GM23248 (cell line): ENCODE measurements at regions not wholly inside any gene's neighbourhood (a gene's known extent, or its start where the extent isn't known, plus 50 kb on each side); places are given as distances from the start of the nearest gene placed in this dataset.
"Not testable (repeated sequence)": the region's sequence is repeated elsewhere in the genome, so short reads cannot be mapped to it uniquely, and the experiment has no call there.

Experiments
- DNase-seq: peaks from one replicate; pipeline ENCODE4 v3.0.0-alpha.2; 2015
- H2AFZ ChIP-seq: fragments of 200-600 bp; sonication (generic); 2 replicates; pipeline ENCODE4 v1.6.1; 2016; ENCODE audit warnings: antibody characterized with exemption
- H3F3A ChIP-seq: fragments of 200-600 bp; sonication (generic); 2 replicates; pipeline ENCODE4 v1.6.1; 2016; ENCODE audit warnings: mild to moderate bottlenecking, antibody characterized with exemption, mixed run types; ENCODE audit not compliant: insufficient read depth
- H3K27ac ChIP-seq: fragments of 200-600 bp; sonication (generic); 2 replicates; pipeline ENCODE4 v1.5.1; 2016; ENCODE audit warnings: mild to moderate bottlenecking
- H3K27me3 ChIP-seq: fragments of 200-600 bp; sonication (generic); replicated peaks from 2 replicates; pipeline ENCODE4 v1.6.1; 2016; ENCODE audit warnings: mild to moderate bottlenecking; ENCODE audit not compliant: insufficient read depth
- H3K36me3 ChIP-seq: fragments of 200-600 bp; sonication (generic); 2 replicates; pipeline ENCODE4 v1.6.1; 2016; ENCODE audit warnings: low read depth, mild to moderate bottlenecking
- H3K4me1 ChIP-seq: fragments of 200-600 bp; sonication (generic); 2 replicates; pipeline ENCODE4 v1.6.1; 2016; ENCODE audit warnings: mild to moderate bottlenecking; ENCODE audit not compliant: insufficient read depth
- H3K4me2 ChIP-seq: fragments of 200-600 bp; sonication (generic); one replicate; pipeline ENCODE4 v1.6.1; 2016; ENCODE audit warnings: mild to moderate bottlenecking; ENCODE audit not compliant: unreplicated experiment
- H3K4me3 ChIP-seq: fragments of 200-600 bp; sonication (generic); 2 replicates; pipeline ENCODE4 v1.5.1; 2016; ENCODE audit warnings: mild to moderate bottlenecking
- H3K79me2 ChIP-seq: fragments of 200-600 bp; sonication (generic); 2 replicates; pipeline ENCODE4 v1.6.1; 2016; ENCODE audit warnings: mild to moderate bottlenecking; ENCODE audit not compliant: insufficient read depth
- H3K9ac ChIP-seq: fragments of 200-600 bp; sonication (generic); 2 replicates; pipeline ENCODE4 v1.6.1; 2016; ENCODE audit warnings: mild to moderate bottlenecking
- H3K9me2 ChIP-seq: fragments of 200-600 bp; sonication (generic); 2 replicates; pipeline ENCODE4 v1.6.1; 2016; ENCODE audit warnings: mixed run types, mild to moderate bottlenecking, moderate library complexity; ENCODE audit not compliant: insufficient read depth
- H3K9me3 ChIP-seq: fragments of 200-600 bp; sonication (generic); one replicate; pipeline ENCODE4 v1.6.1; 2017; ENCODE audit warnings: low read depth
- H4K20me1 ChIP-seq: fragments of 200-600 bp; sonication (generic); 2 replicates; pipeline ENCODE4 v1.6.0; 2016; ENCODE audit not compliant: insufficient read depth
- EZH2 ChIP-seq: fragments of 200-600 bp; sonication (generic); IDR thresholded peaks from 2 replicates; pipeline ENCODE4 v1.6.1; 2018; ENCODE audit warnings: antibody characterized with exemption, mild to moderate bottlenecking; ENCODE audit not compliant: insufficient read depth, poor library complexity, severe bottlenecking
- EZH2phosphoT487 ChIP-seq: fragments of 200-600 bp; sonication (generic); IDR thresholded peaks from 2 replicates; pipeline ENCODE4 v1.6.1; 2018; ENCODE audit warnings: antibody characterized with exemption, moderate library complexity, mild to moderate bottlenecking, low read depth; ENCODE audit not compliant: insufficient read depth
- WGBS, 2 experiments: methylation state at CpG; one replicate each; pipeline ENCODE4 v1.1.6; 2015 to 2017; ENCODE audit warnings: low lambda C conversion rate in 2 of 2, low coverage in 1 of 2; ENCODE audit errors: missing lambda C conversion rate in 2 of 2; 5-methylcytosine and 5-hydroxymethylcytosine counted together
- in situ Hi-C: fragments of 300-500 bp; cut with MboI; formaldehyde crosslinking; loops from 2 replicates; pipeline ENCODE4 v1.15.0; 2020

GRCh38 chr1:148372731-148373130 is 110.4 kb downstream of the PPIAL4G start:
- H3K27ac ChIP-seq, result peak overlapping the region; percentile 18; the same call in 1 of the 2 replicates
- no peak overlapping the region for H3K4me2 ChIP-seq
- H3K4me3 ChIP-seq, result no peak overlapping the region
- H4K20me1 ChIP-seq, result no peaks in the 10 kb centered on the region
- H3K79me2 ChIP-seq, result no peaks in the 10 kb centered on the region
- peaks cover 22% of the 10 kb centered on the region for H3K4me1 ChIP-seq
- in situ Hi-C loops, result loop anchor here (25.0 kb wide), 1 partner anchor 165 kb away; no protein-coding TSS in a partner anchor
- H3F3A ChIP-seq, result peaks cover 8% of the 10 kb centered on the region
- H3K9me3 ChIP-seq, result no peaks in the 10 kb centered on the region
- no peaks in the 10 kb centered on the region for H3K9me2 ChIP-seq
- H3K36me3 ChIP-seq, result no peaks in the 10 kb centered on the region
- H3K27me3 ChIP-seq, result no peaks in the 10 kb centered on the region
- 66 to 77% methylated on average over 3 of the region's 3 CpGs for WGBS, 2 experiments
- H3K9ac ChIP-seq, result no peak overlapping the region; the same call in 1 of the 2 replicates
- H2AFZ ChIP-seq, result no peak overlapping the region
- TF ChIP-seq EZH2phosphoT487, result no peak
- TF ChIP-seq EZH2, result no peak
- DNase-seq, result peak; percentile 64

- in situ Hi-C loops, result loop anchor here (25.0 kb wide), 1 partner anchor 165 kb away; no protein-coding TSS in a partner anchor
- H3K27ac ChIP-seq, result peak overlapping the region; percentile 18; the same call in 1 of the 2 replicates
- peak; percentile 21 for DNase-seq
Measured at GRCh38 chr1:148372051-148372726, 110.9 kb downstream of the PPIAL4G start.

GRCh38 chr1:148371551-148371994 is 111.5 kb downstream of the PPIAL4G start:
- H3K4me1 ChIP-seq, result peaks cover 19% of the 10 kb centered on the region
- in situ Hi-C loops, result loop anchor here (25.0 kb wide), 1 partner anchor 166 kb away; no protein-coding TSS in a partner anchor
- WGBS, 2 experiments, result 19 to 22% methylated on average over 4 of the region's 4 CpGs

More at GRCh38 chr1:148372051-148372726, 110.9 kb downstream of the PPIAL4G start:
- not testable (repeated sequence) for H3K4me3 ChIP-seq, H3F3A ChIP-seq, H3K4me2 ChIP-seq, H3K27me3 ChIP-seq, H3K9me2 ChIP-seq, H3K79me2 ChIP-seq, H3K9me3 ChIP-seq, H3K9ac ChIP-seq, H3K36me3 ChIP-seq, H4K20me1 ChIP-seq, H2AFZ ChIP-seq
- WGBS, 2 experiments, result 70 to 75% methylated on average over 2 of the region's 2 CpGs
- H3K4me1 ChIP-seq, result peaks cover 22% of the 10 kb centered on the region

GRCh38 chr1:148370661-148371060 is 112.4 kb downstream of the PPIAL4G start:
- not testable (repeated sequence) for DNase-seq, H4K20me1 ChIP-seq, H3F3A ChIP-seq, H3K4me2 ChIP-seq, H3K36me3 ChIP-seq, H3K27ac ChIP-seq, H3K27me3 ChIP-seq, H2AFZ ChIP-seq, H3K9me2 ChIP-seq, H3K9me3 ChIP-seq, H3K4me3 ChIP-seq, H3K79me2 ChIP-seq, H3K9ac ChIP-seq
- 73 to 77% methylated on average over 5 of the region's 5 CpGs for WGBS, 2 experiments
- H3K4me1 ChIP-seq, result peaks cover 17% of the 10 kb centered on the region
- in situ Hi-C loops, result loop anchor here (25.0 kb wide), 1 partner anchor 167 kb away; no protein-coding TSS in a partner anchor

More at GRCh38 chr1:148371551-148371994, 111.5 kb downstream of the PPIAL4G start:
- not testable (repeated sequence) for H3K27me3 ChIP-seq, H3F3A ChIP-seq, H2AFZ ChIP-seq, H3K9me2 ChIP-seq, H3K36me3 ChIP-seq, H3K4me3 ChIP-seq, H3K9me3 ChIP-seq, H4K20me1 ChIP-seq, H3K9ac ChIP-seq, H3K4me2 ChIP-seq, H3K27ac ChIP-seq, H3K79me2 ChIP-seq
- DNase-seq, result peak; percentile 77

GRCh38 chr1:148367596-148367995 is 115.5 kb downstream of the PPIAL4G start:
- Histone ChIP-seq H3K9me3 (no peaks in the 10 kb centered on the region), H3K27ac (no peak overlapping the region), H3K4me3 (no peak overlapping the region), H3K36me3 (no peaks in the 10 kb centered on the region), H3K4me2 (no peak overlapping the region), H3K9ac (no peak overlapping the region), H2AFZ (no peak overlapping the region), H3K9me2 (no peaks in the 10 kb centered on the region), H3K27me3 (no peaks in the 10 kb centered on the region), H3K79me2 (no peaks in the 10 kb centered on the region), H3F3A (peaks cover 2% of the 10 kb centered on the region; the same call in 1 of the 2 replicates), H4K20me1 (no peaks in the 10 kb centered on the region), H3K4me1 (peaks cover 13% of the 10 kb centered on the region)
- no peak for DNase-seq
- in situ Hi-C loops, result loop anchor here (25.0 kb wide), 1 partner anchor 170 kb away; no protein-coding TSS in a partner anchor
- WGBS, 2 experiments, result 79 to 80% methylated on average over 3 of the region's 3 CpGs
- TF ChIP-seq EZH2, result no peak
- no peak for TF ChIP-seq EZH2phosphoT487

GRCh38 chr1:148366136-148366753 is 116.9 kb downstream of the PPIAL4G start:
- H4K20me1 ChIP-seq, H2AFZ ChIP-seq, H3K9me3 ChIP-seq, H3K79me2 ChIP-seq, H3K36me3 ChIP-seq, H3K9me2 ChIP-seq, H3K4me2 ChIP-seq, H3F3A ChIP-seq, H3K27ac ChIP-seq, H3K9ac ChIP-seq, H3K27me3 ChIP-seq, H3K4me3 ChIP-seq, H3K4me1 ChIP-seq, DNase-seq: not testable (repeated sequence)
- in situ Hi-C loops, result loop anchor here (25.0 kb wide), 1 partner anchor 171 kb away; no protein-coding TSS in a partner anchor
- 65 to 72% methylated on average over 5 of the region's 5 CpGs for WGBS, 2 experiments
